ENCODE measurements at regions not wholly inside any gene's neighbourhood (a gene's known extent, or its start where the extent isn't known, plus 50 kb on each side); places are given as distances from the start of the nearest gene placed in this dataset.

DNA sequence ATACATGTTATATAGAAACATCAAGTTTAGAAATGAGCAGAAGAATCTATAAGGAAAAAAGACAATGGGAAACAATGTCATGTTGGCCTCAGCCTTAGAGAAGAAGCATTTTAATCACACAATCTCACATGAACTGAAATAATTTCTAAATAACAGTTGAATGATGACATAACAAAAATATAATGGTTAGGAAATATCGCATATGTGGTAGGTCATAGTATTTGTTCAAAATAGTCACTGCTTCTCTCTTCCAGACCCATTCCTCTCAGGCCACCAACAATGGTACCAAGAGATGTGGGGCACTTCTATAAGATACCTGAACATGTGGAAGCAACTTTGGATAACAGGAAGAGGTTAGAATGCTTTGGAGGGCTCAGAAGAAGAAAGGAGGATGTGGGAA lies 195.7 kb upstream of the PDZRN3 start:
- ATAC-seq (no peak), DNase-seq (no peak)
- no peaks in the 10 kb centered on the region for H3K4me1 Mint-ChIP-seq
- no peak overlapping the region for H3K4me3 Mint-ChIP-seq
- no peak overlapping the region for H3K27ac Mint-ChIP-seq
- no peaks in the 10 kb centered on the region for H3K27me3 Mint-ChIP-seq
- peaks cover 30% of the 10 kb centered on the region for H3K9me3 Mint-ChIP-seq
- H3K36me3 Mint-ChIP-seq (ENCODE audit: low read depth): no peaks in the 10 kb centered on the region

DNA sequence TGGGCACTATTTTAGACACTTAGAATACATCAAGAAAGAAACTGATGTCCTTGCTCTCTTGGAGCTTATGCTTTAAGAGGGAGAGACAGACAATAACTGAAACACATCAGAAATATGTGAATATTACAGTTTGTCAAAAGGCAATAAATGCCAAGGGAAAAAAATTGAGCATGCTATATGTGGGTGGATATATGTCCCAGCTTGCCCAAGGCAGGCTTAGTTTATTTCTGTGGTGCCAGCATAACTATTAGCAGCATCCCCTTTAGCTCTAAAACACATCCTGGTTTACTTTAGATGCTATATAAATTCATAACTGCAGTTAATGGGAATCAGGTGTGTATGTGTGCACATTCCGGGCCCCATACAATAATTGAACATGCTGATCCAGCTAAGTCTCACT lies 191.2 kb upstream of the PDZRN3 start:
- Mint-ChIP-seq H3K27me3 (no peaks in the 10 kb centered on the region), H3K4me1 (no peaks in the 10 kb centered on the region), H3K9me3 (peaks cover 13% of the 10 kb centered on the region), H3K36me3 (ENCODE audit: low read depth) (no peaks in the 10 kb centered on the region), H3K4me3 (no peak overlapping the region), H3K27ac (no peak overlapping the region)
- no peak for ATAC-seq
- DNase-seq: no peak

DNA sequence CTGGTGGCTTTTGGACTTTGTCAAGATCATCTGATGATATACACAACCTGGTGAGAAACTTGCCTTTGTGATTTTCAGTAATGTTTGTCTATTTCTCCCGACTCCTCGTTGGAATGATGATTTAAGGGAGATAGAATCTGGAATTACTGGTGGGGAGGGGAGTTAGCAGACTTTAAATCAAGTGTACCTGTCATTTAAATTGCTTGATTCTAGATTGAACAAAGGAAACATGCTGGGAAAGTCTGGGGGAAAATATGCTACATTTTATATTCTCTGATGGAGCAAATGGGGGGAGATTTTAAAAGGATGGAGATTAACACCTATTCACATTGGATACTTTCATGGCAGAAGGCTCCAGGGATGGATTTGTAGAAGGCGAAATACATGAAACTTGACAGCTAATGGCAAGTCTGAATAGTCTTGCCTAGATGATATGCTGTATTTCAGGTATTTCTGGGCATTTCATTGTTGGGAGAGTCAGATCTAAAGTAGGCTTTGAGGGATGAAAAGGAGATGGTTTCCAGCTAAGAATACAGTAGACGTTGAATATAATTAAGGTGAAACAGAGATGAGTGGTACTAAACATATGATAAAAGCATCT lies 189.1 kb upstream of the PDZRN3 start:
- H3K27me3 Mint-ChIP-seq: no peaks in the 10 kb centered on the region

DNA sequence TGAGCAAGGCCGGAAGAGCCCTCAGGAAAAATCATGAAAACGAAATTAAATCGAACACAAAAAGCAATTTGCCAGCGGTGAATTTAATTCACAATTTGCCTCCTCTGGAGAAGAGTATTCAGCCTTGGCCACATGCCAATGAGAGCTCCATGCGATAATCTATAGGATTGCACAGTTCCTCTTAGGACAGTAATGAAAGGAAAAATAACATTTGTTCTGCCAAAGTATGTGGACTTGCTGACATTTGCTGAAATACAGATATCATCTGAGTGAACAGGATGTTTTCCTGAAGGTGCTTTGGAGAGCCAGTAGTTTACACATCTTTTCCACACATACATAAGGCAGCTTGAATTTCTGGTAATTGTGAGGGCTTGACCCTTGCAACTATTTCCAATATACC lies 188.6 kb upstream of the PDZRN3 start:
- peaks cover 12% of the 10 kb centered on the region for H3K9me3 Mint-ChIP-seq
- no peak overlapping the region for H3K27ac Mint-ChIP-seq
- DNase-seq (no peak), ATAC-seq (no peak)
- no peak overlapping the region for H3K4me3 Mint-ChIP-seq
- no peaks in the 10 kb centered on the region for H3K4me1 Mint-ChIP-seq
- no peaks in the 10 kb centered on the region for H3K27me3 Mint-ChIP-seq
- H3K36me3 Mint-ChIP-seq (ENCODE audit: low read depth): no peaks in the 10 kb centered on the region

More for the DNA sequence above, 189.1 kb upstream of the PDZRN3 start:
- peaks cover 15% of the 10 kb centered on the region for H3K9me3 Mint-ChIP-seq
- no peaks in the 10 kb centered on the region for H3K4me1 Mint-ChIP-seq
- ATAC-seq (no peak), DNase-seq (no peak)
- no peaks in the 10 kb centered on the region for H3K36me3 Mint-ChIP-seq (ENCODE audit: low read depth)
- H3K4me3 Mint-ChIP-seq: no peak overlapping the region
- no peak overlapping the region for H3K27ac Mint-ChIP-seq

DNA sequence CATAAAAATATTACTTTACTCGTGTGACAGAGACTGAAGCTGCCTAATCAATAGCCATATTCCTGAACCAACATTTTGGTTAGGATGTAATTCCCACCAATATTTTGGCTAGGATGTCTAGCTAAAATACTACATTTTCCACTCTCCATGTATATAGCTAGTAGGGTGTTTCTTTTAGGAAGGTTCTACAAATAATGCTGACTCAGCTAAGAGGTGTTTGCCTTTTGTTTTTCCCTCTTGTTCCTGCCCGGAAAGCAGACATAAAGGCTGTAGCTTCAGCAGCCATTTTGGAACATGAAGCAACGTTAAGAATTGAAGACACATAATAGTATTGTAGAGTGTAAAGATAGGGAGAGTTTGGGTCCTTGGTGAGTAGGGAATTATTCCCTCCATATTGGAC lies 187.3 kb upstream of the PDZRN3 start:
- Mint-ChIP-seq H3K4me1 (no peaks in the 10 kb centered on the region), H3K27me3 (no peaks in the 10 kb centered on the region), H3K4me3 (no peak overlapping the region), H3K36me3 (ENCODE audit: low read depth) (no peaks in the 10 kb centered on the region), H3K27ac (no peak overlapping the region), H3K9me3 (peaks cover 12% of the 10 kb centered on the region)
- DNase-seq (no peak), ATAC-seq (no peak)

DNA sequence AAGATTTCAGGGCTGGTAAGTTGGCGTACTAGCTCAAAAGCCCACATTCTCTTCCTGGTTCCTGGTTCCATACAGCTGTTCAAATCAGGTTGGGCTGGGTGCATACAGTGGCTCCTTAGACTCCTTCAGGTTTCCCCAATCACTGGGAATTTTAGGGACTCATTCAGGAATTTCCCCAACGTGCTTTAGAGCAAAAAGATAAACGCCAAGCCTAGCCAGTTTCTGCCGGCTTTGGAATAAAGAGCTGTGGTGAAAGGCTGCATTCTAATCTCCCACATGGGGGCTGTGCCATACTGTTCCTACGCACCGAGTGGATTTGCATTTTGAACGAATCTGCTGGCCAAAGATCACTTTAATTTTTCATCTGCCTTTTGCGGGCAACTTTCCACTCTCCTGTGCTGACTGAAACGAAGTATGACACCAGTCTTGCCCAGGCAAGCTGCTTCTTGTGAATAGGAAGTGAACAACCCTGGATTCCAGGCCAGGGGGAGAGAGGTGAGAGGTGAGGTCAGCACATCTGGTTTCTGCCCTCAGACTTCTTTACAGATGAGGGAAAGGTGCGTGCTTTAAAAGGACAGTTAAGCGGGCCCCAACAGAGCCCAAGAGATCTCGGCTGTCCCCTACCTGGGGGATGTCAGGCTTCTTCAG lies 184.2 kb upstream of the PDZRN3 start:
- no peak for ATAC-seq
- Mint-ChIP-seq H3K36me3 (ENCODE audit: low read depth) (no peaks in the 10 kb centered on the region), H3K4me1 (no peaks in the 10 kb centered on the region), H3K27me3 (no peaks in the 10 kb centered on the region), H3K4me3 (no peak overlapping the region), H3K9me3 (peaks cover 8% of the 10 kb centered on the region), H3K27ac (no peak overlapping the region)
- no peak for DNase-seq

DNA sequence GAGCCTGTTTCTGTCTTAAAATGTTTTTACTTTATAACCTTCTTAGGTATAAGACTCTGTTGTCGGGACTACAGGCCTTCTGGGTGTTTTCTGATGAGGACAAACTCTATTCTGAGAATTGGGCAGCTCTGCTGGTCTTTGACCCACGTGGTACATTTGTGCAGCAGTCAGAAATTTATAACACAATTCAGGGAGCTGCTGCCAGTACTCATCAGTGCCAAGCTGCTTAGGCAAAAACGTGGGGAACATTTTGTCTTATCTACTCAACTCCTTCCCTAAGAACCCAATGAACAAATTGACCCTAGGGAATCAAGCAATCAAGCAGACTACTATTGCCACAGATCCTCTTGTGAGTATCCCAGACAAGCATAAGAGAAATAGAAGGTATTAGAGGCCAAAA lies 180.7 kb upstream of the PDZRN3 start:
- Mint-ChIP-seq H3K4me3 (no peak overlapping the region), H3K9me3 (peaks cover 5% of the 10 kb centered on the region), H3K27ac (no peak overlapping the region), H3K36me3 (ENCODE audit: low read depth) (no peaks in the 10 kb centered on the region), H3K4me1 (no peaks in the 10 kb centered on the region), H3K27me3 (no peaks in the 10 kb centered on the region)
- no peak for ATAC-seq
- no peak for DNase-seq

DNA sequence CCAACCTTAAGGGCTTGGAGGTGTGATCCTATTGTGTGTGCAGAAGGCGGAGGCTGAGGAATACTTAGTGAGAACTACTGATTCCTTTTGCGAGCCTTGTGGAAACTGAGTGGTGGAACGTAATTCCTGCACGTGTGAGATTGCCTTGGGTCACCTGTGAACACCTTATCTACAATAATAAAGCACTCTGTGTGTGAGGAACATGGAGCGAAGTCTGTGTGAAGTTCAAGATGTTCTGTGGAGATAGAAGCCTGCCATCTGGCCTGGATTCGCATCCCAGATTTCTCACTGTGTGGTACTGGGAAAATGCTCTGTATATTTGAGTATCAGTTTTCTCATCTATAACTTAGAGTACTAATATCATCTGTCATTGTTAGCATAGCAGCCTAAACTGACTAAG lies 179.5 kb upstream of the PDZRN3 start:
- no peaks in the 10 kb centered on the region for H3K9me3 Mint-ChIP-seq
- H3K4me3 Mint-ChIP-seq: no peak overlapping the region
- no peaks in the 10 kb centered on the region for H3K4me1 Mint-ChIP-seq
- no peaks in the 10 kb centered on the region for H3K27me3 Mint-ChIP-seq
- no peak overlapping the region for H3K27ac Mint-ChIP-seq
- ATAC-seq: no peak
- H3K36me3 Mint-ChIP-seq (ENCODE audit: low read depth): no peaks in the 10 kb centered on the region
- no peak for DNase-seq

DNA sequence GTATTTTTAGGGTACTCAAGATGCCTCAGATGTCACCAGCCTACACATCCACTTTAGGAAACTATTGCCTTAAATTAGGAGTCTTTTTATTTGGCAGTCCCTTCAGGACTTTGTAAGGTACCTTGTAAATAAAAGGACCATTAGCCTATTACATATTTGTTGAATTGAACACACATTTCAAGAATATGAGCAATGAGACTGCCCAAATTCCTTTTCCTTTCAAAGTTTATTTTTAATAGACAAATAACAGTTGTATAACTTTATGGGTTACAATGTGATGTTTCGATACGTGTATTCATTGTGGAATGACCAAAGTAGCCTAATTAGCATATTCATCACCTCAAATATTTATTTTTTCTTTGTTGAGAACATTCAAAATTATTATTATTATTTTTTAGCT lies 176.7 kb upstream of the PDZRN3 start:
- Mint-ChIP-seq H3K9me3 (peaks cover 7% of the 10 kb centered on the region), H3K36me3 (ENCODE audit: low read depth) (no peaks in the 10 kb centered on the region), H3K27ac (no peak overlapping the region), H3K4me3 (no peak overlapping the region), H3K27me3 (no peaks in the 10 kb centered on the region), H3K4me1 (no peaks in the 10 kb centered on the region)
- DNase-seq (no peak), ATAC-seq (no peak)

DNA sequence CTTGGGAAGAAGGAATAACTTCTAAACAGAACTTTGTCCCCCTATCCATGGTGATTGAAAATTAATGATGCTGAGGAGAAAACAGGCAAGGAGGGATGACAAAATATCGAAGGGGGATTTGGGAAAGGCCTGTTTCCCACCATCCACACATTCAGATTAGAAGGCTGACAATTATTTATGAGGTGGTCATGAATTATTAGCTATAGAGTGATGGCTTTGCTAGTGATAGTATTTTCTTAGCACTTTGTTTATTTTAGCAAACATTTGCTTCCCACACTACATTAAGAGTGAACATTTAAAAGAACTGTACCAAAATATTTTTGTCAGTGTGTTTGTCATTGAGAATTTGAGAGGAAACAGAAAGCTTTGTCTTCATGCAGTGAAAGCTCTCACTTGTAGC lies 172.6 kb upstream of the PDZRN3 start:
- no peaks in the 10 kb centered on the region for H3K27me3 Mint-ChIP-seq
- peaks cover 14% of the 10 kb centered on the region for H3K9me3 Mint-ChIP-seq
- no peaks in the 10 kb centered on the region for H3K36me3 Mint-ChIP-seq (ENCODE audit: low read depth)
- ATAC-seq: no peak
- no peak overlapping the region for H3K4me3 Mint-ChIP-seq
- no peak overlapping the region for H3K27ac Mint-ChIP-seq
- DNase-seq: no peak
- no peaks in the 10 kb centered on the region for H3K4me1 Mint-ChIP-seq

DNA sequence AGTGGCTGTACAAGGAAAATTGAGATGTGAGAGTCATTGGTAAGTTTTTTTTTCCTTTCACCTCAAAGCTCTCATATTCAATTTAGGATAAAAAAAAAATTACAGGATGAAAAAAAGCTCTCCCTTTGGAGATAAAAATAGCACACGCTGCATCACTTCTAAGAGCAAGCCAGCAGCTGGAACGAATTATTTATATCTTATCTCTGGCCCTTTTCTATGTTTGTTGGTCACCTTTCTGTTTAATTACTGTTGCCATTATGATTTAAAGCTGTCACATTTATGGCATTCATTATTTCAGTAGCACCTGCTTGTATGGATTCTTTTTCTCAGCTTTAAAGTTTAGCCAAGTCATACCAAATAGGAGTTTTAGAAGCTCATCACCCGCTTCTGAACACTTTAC lies 171.6 kb upstream of the PDZRN3 start:
- ATAC-seq (no peak), DNase-seq (no peak)
- Mint-ChIP-seq H3K27ac (no peak overlapping the region), H3K4me1 (no peaks in the 10 kb centered on the region), H3K27me3 (no peaks in the 10 kb centered on the region), H3K9me3 (peaks cover 14% of the 10 kb centered on the region), H3K4me3 (no peak overlapping the region), H3K36me3 (ENCODE audit: low read depth) (no peaks in the 10 kb centered on the region)

DNA sequence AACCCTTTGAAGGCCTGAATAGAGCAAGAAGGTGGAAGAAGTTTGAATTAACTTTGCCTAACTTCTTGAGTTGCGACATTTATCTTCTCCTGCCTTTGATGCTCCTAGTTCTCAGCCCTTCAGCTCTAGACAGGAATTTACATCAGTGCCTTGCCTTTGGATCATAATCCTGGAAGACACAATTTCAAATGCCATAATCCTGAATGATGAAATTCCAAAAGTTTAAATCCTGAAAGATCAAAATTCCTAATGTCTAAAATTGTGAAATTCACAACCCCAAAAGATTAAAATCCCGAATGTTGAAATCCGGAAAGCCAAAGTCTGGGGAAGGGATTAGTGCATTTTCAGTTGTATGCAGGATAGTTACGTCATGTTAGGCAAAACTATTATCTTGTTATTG lies 166.6 kb upstream of the PDZRN3 start:
- Mint-ChIP-seq H3K27me3 (no peaks in the 10 kb centered on the region), H3K4me3 (no peak overlapping the region), H3K27ac (no peak overlapping the region), H3K9me3 (peaks cover 7% of the 10 kb centered on the region), H3K36me3 (ENCODE audit: low read depth) (no peaks in the 10 kb centered on the region), H3K4me1 (no peaks in the 10 kb centered on the region)
- DNase-seq (no peak), ATAC-seq (no peak)

DNA sequence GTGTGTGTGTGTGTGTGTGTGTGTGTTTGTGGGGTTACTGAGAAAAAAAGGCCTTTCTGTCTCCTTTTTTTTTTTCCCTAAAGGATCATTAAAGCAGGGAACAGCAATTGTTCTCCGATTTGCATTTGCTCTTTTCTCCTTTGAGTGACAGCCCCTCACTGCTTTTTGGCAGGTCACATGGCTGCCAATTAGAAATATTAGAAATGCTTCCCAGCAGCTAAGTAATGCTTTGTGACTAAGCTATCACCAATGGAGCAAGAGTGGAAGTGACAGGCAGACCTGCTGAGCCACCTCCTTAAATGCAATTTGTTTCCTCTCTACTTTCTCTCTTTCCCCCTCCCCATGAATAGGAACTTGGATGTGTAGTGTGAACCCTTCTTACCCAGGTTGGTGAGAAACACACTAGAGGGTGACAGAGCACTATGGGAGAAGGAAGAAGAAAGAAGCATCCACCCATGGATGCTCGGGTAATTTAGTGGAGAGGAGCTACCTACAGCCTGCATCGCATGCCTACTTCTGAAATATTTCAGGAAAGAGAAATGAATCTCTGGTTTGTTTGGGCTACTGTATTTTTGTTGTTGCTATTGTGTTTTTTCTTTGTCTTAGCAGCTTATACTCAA lies 165.2 kb upstream of the PDZRN3 start:
- Mint-ChIP-seq H3K4me3 (no peak overlapping the region), H3K9me3 (peaks cover 11% of the 10 kb centered on the region), H3K4me1 (no peaks in the 10 kb centered on the region), H3K36me3 (ENCODE audit: low read depth) (no peaks in the 10 kb centered on the region), H3K27me3 (peaks cover 1% of the 10 kb centered on the region), H3K27ac (no peak overlapping the region)
- DNase-seq (no peak), ATAC-seq (no peak)

DNA sequence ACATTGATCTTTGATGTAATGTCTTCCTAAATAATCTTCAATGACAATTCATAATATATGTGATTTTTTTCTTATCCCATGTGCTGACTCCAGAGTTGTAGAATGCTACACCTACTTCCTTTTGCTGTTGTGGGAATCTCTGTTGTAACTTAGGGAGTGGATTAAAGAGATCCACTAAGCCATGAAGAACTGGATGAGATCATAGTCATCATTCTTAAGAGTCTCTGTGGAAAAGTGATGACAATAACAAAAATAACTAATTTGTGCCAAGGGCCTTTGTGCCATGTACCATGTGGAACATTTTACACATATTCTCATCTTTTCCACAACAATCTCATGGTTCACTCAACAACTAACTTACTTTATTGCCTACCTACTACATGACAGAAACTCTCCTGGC lies 162.9 kb upstream of the PDZRN3 start:
- ATAC-seq (no peak), DNase-seq (no peak)
- H3K27me3 Mint-ChIP-seq: peaks cover 1% of the 10 kb centered on the region
- H3K9me3 Mint-ChIP-seq: peaks cover 7% of the 10 kb centered on the region
- H3K4me3 Mint-ChIP-seq: no peak overlapping the region
- no peaks in the 10 kb centered on the region for H3K4me1 Mint-ChIP-seq
- H3K36me3 Mint-ChIP-seq (ENCODE audit: low read depth): no peaks in the 10 kb centered on the region
- no peak overlapping the region for H3K27ac Mint-ChIP-seq

DNA sequence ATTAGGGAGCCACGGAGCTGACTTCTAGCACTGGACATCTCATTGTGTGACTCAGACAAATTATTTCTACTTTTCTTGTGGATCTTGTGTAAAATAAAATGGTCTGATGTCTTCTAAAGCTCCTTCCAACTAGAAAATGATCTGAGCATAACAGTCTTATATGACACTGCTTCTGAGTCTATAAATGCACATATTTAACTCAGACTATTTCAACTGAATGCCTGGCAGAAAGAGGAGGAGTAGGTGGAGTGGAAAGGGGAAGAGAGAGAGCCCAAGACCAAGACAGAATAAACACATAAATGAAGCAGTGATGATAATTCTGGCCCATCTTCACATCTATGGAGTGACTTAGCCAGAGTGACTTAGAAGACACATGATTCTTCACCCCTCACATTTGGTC lies 162.3 kb upstream of the PDZRN3 start:
- no peak overlapping the region for H3K27ac Mint-ChIP-seq
- ATAC-seq: no peak
- H3K9me3 Mint-ChIP-seq: peaks cover 7% of the 10 kb centered on the region
- H3K36me3 Mint-ChIP-seq (ENCODE audit: low read depth): no peaks in the 10 kb centered on the region
- DNase-seq: no peak
- H3K27me3 Mint-ChIP-seq: peaks cover 1% of the 10 kb centered on the region
- H3K4me3 Mint-ChIP-seq: no peak overlapping the region
- no peaks in the 10 kb centered on the region for H3K4me1 Mint-ChIP-seq
